Nephron progenitor cell (in vitro differentiated cells): ENCODE measurements at regions not wholly inside any gene's neighbourhood (a gene's known extent, or its start where the extent isn't known, plus 50 kb on each side); places are given as distances from the start of the nearest gene placed in this dataset.
A peak's percentile ranks its signal among the peaks of the same experiment; 100 is the strongest.

ENCODE experiments used
- DNase-seq: peaks from one replicate; pipeline ENCODE4 v3.0.0; 2021
- H3K27ac Mint-ChIP-seq: 2 replicates; pipeline ENCODE4 v1.8.0; 2021; ENCODE audit warnings: mild to moderate bottlenecking, moderate library complexity, mixed read lengths
- H3K27me3 Mint-ChIP-seq: 2 replicates; pipeline ENCODE4 v1.8.0; 2021; ENCODE audit warnings: mild to moderate bottlenecking, low read depth, mixed read lengths; ENCODE audit not compliant: poor library complexity
- H3K36me3 Mint-ChIP-seq: 2 replicates; pipeline ENCODE4 v1.8.0; 2021; ENCODE audit warnings: low read depth, mixed read lengths
- H3K4me1 Mint-ChIP-seq: 2 replicates; pipeline ENCODE4 v1.8.0; 2021; ENCODE audit warnings: mixed read lengths
- H3K4me3 Mint-ChIP-seq: 2 replicates; pipeline ENCODE4 v1.8.0; 2021; ENCODE audit warnings: mild to moderate bottlenecking, moderate library complexity, mixed read lengths
- H3K9me3 Mint-ChIP-seq: 2 replicates; pipeline ENCODE4 v1.8.0; 2021; ENCODE audit warnings: mild to moderate bottlenecking, moderate library complexity, mixed read lengths
- CTCF ChIP-seq: fragments of 200-600 bp; sonication (generic); IDR thresholded peaks from 2 replicates; pipeline ENCODE4 v1.5.0; 2021; ENCODE audit warnings: antibody characterized with exemption

- Mint-ChIP-seq H3K27me3 (peaks cover 32% of the 10 kb centered on the region), H3K27ac (no peak overlapping the region), H3K4me3 (no peak overlapping the region), H3K4me1 (peaks cover 43% of the 10 kb centered on the region), H3K9me3 (peaks cover 55% of the 10 kb centered on the region), H3K36me3 (peaks cover 26% of the 10 kb centered on the region)
- TF ChIP-seq CTCF: no peak
- DNase-seq: no peak
These were observed 124.7 kb downstream of the WDR11 start for GRCh38 chr10:120975868-120976225.

GRCh38 chr10:120977897-120978296 is 126.7 kb downstream of the WDR11 start:
- Mint-ChIP-seq H3K27ac (peak overlapping the region; percentile 1), H3K4me3 (peak overlapping the region; percentile 2), H3K36me3 (peaks cover 26% of the 10 kb centered on the region), H3K9me3 (peaks cover 44% of the 10 kb centered on the region), H3K4me1 (peaks cover 57% of the 10 kb centered on the region), H3K27me3 (peaks cover 27% of the 10 kb centered on the region)
- TF ChIP-seq CTCF: no peak
- no peak for DNase-seq

- H3K9me3 Mint-ChIP-seq: peaks cover 36% of the 10 kb centered on the region
- H3K27me3 Mint-ChIP-seq: peaks cover 27% of the 10 kb centered on the region
- DNase-seq: no peak
- peaks cover 65% of the 10 kb centered on the region for H3K4me1 Mint-ChIP-seq
- H3K4me3 Mint-ChIP-seq: peak overlapping the region; percentile 82
- H3K27ac Mint-ChIP-seq: peak overlapping the region; percentile 85
- TF ChIP-seq CTCF: no peak
- H3K36me3 Mint-ChIP-seq: peaks cover 24% of the 10 kb centered on the region
These were observed 127.6 kb downstream of the WDR11 start for GRCh38 chr10:120978589-120979252.

GRCh38 chr10:120979435-120980278 is 128.5 kb downstream of the WDR11 start:
- Mint-ChIP-seq H3K36me3 (peaks cover 15% of the 10 kb centered on the region), H3K27ac (peak overlapping the region; percentile 47), H3K4me3 (peak overlapping the region; percentile 82)

More at GRCh38 chr10:120979435-120980278, 128.5 kb downstream of the WDR11 start:
- H3K9me3 Mint-ChIP-seq: peaks cover 31% of the 10 kb centered on the region
- peaks cover 27% of the 10 kb centered on the region for H3K27me3 Mint-ChIP-seq
- no peak for TF ChIP-seq CTCF
- peak; percentile 74 for DNase-seq
- peaks cover 72% of the 10 kb centered on the region for H3K4me1 Mint-ChIP-seq
